ENCODE measurements at regions not wholly inside any gene's neighbourhood (a gene's known extent, or its start where the extent isn't known, plus 50 kb on each side); places are given as distances from the start of the nearest gene placed in this dataset.

DNA sequence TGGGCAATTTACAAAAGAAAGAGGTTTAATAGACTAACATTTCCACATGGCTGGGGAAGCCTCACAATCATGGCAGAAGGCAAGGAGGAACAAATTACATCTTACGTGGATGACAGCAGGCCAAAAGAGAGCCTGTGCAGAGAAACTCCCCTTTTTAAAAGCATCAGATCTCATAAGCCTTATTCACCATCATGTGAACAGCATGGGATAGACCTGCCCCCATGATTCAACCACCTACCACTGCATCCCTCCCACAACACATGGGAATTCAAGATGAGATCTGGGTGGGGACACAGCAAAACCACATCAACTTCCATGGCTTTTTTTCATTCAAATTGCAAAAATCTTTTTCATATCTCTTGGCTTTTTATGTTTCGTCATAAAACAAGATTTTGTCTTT lies 67.6 kb upstream of the GADL1 start:
- TF ChIP-seq EZH2 (IDR thresholded peaks at IDR 0.05) (no peak), CTCF (IDR thresholded peaks at IDR 0.05) (no peak), EZH2phosphoT487 (IDR thresholded peaks at IDR 0.05) (no peak)

Measured in neural progenitor cell (in vitro differentiated cells).